HG03439 (cell line): ENCODE measurements at regions not wholly inside any gene's neighbourhood (a gene's known extent, or its start where the extent isn't known, plus 50 kb on each side); places are given as distances from the start of the nearest gene placed in this dataset.

Source experiments
- ATAC-seq: cut with Tn5 transposase; IDR thresholded peaks from one replicate; pipeline ENCODE4 v1.9.1; 2021; ENCODE audit warnings: mild to moderate bottlenecking, moderate library complexity; ENCODE audit not compliant: unreplicated experiment

DNA sequence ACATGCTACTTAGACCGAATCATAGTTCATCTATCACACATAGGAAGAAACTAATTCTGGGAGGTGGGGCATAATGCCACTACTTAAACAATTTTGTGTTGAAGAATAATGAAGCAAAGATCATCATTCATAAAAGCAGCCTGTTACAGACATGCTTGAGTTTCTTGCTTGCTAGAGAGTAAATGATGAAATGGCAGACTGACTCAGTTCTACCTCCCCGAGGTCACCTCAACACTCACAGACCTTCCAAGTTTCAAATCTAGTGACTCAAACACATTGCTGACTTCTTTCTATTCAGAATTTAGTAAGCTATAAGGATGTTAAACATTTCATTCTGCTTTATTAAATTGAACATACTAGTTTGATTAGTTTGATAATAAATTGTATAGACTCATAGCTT is 636.5 kb upstream of the FRG1 start:
- ATAC-seq, result no peak

DNA sequence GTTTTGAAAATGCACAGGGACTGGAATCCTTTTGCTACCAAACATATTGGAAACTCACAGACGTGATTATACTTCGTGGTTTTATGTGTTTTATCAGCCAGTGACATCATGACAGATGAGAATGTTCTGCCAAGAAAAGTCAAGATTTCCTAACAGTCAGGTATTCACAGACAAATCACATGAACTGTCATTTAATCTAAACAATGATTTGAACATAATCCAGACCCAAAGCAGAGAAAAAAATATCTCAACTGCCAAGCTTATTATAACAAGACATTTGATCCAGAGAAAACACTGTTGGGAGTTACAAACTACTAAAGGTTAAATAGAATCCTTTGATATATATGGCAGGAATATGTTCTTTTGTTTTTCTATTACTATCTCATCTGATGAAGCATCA is 635.9 kb upstream of the FRG1 start:
- no peak for ATAC-seq

DNA sequence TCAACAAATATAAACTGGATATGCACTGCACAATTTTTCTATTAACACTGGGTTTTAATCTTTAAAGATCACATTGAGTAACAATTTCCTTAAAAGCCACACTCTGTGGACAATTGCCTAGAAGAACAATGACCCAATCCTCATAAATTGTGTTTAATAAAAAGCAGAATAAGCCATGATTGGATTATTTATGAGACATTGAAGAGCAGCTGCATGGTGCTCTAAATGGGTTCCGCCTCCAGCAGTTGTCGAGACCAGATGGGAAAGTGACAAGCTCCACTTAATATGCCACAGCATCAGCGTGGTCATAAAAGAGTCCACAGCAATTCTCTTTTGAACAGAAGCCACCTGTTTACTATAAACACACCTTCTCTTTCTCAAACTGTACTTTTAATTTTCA is 635.2 kb upstream of the FRG1 start:
- no peak for ATAC-seq

DNA sequence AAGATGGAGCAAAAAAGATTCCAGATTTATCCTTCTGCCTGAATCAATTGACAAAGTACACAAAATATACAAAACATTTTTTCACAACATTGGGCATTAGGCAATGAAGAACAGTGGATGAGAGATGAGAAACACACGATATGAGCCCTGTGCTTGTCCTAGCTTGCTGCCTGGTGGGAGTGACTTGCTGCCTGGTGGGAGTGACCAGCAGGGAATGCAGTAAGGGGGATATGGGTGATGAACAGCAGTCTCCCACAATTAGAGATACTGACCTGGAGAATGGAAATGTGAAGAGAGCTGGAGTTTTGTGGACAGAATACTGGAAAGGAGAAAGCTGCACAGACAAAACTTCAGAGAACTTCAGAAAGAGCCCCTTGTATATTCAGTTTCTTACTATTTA is 629.4 kb upstream of the FRG1 start:
- ATAC-seq, result no peak

GRCh38 chr4:189313064-189313463 is 627.6 kb upstream of the FRG1 start:
- ATAC-seq, result no peak

GRCh38 chr4:189313861-189314513 is 626.7 kb upstream of the FRG1 start:
- no peak for ATAC-seq

DNA sequence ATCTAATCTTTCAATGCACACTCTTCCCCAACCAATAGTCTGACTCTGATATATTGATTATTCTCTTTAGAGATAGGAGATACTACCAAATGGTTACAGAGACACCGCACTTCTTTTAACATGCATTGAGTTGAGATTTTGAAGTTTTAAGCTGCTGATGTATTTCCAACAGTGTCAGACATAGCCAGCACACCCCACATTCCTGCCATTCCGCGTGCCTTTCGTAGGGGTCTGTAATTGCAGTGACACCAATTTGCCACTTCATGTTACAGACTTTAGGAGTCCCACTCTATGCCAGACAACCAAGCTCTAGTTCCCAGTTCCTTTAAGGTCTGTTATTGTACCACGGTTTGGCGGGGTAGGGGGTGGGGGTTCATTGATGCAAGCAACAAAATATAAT is 618.2 kb upstream of the FRG1 start:
- no peak for ATAC-seq

DNA sequence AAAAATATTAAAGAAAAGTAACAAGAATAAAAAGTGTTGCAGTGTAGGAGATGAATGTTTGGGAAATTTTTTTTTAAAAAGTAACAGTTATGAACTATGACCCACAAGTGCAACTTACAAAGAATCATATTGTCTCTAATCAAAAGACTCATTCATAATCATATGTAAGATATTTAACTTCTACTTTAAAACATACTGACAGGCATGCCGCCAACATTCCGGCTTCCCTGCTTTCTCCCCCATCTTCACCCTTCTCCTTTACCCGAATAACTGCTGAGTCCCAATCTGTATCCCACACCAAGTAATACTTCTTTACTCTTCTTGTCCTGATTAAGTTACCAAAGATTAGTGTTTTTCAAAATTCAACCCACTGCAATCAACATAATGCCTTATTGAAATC is 598.8 kb upstream of the FRG1 start:
- ATAC-seq, result no peak

- no peak for ATAC-seq
Measured at GRCh38 chr4:189355590-189355989, 585.1 kb upstream of the FRG1 start.

- ATAC-seq, result no peak
Measured at GRCh38 chr4:189362364-189362763, 578.3 kb upstream of the FRG1 start.

- no peak for ATAC-seq
Measured at GRCh38 chr4:189364032-189364449, 576.6 kb upstream of the FRG1 start.

DNA sequence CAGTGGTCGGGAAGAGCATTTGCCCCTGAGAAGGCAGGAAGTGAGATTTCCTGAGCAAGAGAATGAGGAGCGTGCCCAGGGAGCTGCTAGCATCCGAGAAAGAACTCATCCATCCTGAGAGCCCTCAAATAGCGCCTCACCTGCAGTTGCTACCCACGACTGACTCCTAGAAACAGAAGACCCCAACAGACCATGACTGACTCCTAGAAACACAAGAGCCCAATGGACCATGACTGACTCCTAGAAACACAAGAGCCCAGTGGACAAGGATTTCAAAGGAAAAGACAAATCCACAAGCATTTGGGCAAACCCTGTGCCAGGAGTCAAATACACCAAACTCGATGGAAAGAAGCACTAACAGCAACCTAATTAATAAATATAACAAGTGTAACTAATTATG is 575.2 kb upstream of the FRG1 start:
- no peak for ATAC-seq

DNA sequence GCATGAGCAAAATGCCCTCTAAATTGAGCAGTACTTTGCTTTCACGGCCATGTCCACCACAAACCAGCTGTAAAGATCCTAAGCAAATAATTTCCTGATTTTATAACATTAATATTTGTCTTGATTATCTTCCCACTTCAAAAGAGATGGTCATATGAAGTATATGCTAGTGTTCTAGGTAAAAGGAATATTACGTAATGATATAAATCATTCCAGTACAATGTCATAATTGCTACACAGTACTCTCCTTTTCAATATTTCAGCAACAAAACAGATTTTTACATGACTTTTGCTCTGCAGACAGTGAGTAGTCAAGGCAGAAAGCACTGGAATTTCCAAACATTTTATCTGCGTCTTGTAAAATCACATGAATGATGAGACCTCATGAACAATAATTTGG is 572.8 kb upstream of the FRG1 start:
- no peak for ATAC-seq

DNA sequence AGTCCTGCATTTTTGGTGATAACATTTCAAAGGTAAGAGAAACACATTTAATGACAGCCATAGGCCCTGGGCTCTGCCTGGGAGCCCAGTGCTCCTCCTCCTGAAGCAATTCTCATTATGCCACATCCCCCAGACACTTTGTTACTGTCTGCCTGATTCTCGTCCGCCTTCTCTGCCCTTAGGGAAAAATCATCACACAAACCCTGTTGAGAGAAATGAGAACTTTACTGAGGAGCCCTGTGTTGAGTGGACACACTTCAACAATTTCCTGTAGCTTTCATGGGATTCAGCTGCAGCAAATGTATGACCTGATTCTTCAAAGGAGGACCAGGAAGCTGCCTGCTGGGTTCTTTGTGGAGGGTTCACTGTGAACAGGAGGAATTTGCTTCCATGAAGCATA is 566.5 kb upstream of the FRG1 start:
- ATAC-seq, result no peak

DNA sequence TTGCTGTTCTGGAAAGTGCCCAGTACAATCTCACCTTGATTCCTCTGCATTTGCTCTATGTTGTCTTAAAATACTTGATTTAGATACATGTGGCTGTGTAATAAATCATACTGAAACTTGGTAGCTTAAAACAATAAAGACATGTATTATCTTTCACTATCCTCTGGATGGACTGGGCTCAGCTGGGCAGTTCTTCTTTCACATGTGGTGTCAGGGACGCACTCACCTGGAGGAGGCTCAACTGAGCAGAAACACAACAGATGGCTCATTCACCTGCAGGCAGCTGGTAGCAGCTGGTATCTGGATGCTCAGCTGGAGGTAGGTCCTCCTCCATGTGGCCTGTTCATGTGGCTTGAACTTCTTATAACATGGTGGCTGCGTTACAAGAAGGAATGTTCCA is 563.8 kb upstream of the FRG1 start:
- no peak for ATAC-seq

DNA sequence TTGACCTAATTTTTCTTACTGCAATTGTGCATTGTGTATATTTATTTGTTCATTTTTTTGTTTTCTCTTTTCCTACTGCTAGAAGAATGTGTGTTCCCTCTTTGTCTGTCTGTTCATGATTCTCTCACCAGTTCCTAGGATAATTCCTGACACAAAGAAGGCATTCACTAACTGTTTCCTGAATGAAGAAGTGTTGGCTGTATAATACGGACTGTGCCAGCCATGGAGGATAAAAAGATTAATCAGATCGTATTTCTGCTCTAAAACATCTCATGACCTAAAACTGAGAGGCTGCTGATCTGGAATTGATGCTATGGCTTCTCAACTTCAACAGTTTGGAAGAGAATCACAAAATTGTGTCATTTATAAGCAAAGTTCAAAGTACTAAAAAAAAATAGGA is 563.1 kb upstream of the FRG1 start:
- ATAC-seq, result no peak

- no peak for ATAC-seq
Measured at GRCh38 chr4:189385098-189385497, 555.6 kb upstream of the FRG1 start.

DNA sequence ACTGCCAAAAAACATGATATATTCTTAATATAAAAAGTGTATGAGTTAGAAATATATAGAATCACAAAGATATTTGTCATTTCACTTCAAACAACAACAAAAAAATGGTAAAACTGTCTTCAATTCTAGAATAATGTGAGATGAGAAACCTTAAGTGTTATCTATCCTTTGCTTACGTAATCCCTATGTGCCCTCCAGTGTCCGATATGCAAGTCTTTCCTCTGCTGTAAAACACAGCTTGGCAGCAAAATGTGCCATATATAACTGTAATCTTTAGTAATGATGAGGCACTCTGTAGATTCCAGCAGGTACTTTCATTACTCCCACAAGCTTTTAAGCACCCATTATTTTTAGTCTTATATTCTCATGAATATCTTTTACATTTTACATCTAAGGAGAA is 555.1 kb upstream of the FRG1 start:
- ATAC-seq, result no peak

- no peak for ATAC-seq
Measured at GRCh38 chr4:189396435-189396834, 544.2 kb upstream of the FRG1 start.

DNA sequence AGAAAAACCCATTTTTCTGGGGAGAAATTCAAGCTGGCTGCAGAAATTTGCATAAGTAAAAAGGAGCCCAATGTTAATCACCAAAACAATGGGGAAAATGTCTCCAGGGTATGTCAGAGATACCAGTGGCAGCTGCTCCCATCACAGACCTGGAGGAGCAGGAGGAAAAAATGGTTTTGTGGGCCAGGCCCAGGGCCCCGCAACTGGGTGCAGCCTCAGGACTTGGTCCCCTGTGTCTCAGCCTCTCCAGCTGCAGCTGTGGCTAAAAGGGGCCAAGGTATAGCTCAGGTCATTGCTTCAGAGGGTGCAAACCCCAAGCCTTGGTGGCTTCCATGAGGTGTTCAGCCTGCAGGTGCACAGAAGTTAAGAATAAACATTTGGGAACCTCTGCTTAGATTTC is 536.4 kb upstream of the FRG1 start:
- no peak for ATAC-seq

DNA sequence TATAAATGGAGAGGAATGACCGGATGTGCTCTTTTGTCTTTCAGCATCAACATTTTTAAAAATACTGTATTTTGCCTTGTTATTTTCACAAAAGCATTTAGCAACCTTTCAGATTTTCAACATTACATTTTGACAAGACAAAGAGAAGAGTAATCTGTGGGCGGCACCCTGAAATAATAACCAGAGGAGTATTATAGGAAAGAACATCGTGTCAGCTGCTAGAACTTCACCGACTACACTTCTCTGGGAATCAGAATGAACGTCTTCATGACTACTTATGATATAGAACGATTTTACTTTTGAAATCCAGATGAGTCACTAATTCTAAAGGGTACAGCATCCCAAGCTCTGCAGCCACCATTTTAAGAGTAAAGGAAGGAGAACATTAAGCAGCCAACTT is 531.5 kb upstream of the FRG1 start:
- ATAC-seq, result no peak

DNA sequence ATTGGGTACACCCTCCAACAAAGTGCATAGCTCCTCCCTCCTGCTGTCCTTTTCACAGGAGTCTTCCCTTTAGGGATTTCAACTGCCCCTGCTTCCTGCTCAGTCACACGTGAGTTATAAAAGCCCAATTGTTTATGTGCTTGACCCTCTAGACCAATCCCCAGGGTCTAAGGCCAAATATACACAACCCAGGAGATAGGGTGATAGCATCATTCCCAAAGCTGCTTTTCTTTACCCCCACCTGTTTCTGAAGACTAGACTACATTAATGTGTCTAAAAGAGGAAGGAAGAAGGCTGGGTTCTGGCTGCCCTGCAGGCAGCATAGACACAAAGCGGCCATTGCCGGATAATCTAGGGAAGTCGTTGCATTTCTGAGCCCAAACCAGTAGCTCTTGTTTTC is 526.7 kb upstream of the FRG1 start:
- no peak for ATAC-seq

DNA sequence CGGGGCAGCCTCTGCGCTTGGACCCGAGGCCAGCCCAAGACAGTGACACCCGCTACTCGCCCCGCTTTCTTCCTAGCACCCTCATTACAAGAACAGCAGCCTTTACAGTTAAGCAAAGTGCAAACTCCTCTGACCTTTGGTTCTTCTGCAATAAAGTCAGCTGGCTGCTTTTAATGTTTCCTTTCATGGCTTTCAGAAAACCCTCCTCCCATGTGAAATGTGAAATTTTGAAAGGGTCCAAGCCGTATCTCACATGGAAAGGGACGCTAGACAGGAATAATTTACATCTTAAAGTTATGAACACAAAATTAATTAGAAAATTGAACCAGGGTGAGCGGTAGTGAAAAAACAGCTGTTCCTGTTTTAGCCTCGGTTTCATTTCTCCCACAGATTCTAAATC is 520.1 kb upstream of the FRG1 start:
- no peak for ATAC-seq

DNA sequence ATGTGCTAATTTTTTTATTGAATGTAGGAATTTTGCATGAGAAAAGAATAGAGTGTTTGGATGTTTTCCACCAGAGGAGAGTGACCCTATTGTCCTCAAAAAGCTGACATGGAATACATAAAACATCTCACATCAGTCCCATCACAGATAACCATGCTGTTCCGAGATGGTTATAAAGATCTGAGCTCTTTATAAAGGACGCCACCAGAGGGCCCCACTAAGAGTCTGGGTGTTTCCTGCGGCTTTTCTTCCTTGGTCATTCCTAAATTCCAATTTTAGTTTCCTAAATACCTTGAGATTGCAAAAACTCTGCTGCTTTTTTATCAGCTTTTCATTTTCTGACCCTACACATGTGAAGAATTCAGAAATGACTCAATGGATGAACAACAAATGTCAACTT is 504.5 kb upstream of the FRG1 start:
- ATAC-seq, result no peak
